HG03097 (cell line): ENCODE measurements at regions not wholly inside any gene's neighbourhood (a gene's known extent, or its start where the extent isn't known, plus 50 kb on each side); places are given as distances from the start of the nearest gene placed in this dataset.

Source experiments
- ATAC-seq: cut with Tn5 transposase; IDR thresholded peaks from one replicate; pipeline ENCODE4 v1.9.1; 2021; ENCODE audit not compliant: unreplicated experiment, low FRiP score

DNA sequence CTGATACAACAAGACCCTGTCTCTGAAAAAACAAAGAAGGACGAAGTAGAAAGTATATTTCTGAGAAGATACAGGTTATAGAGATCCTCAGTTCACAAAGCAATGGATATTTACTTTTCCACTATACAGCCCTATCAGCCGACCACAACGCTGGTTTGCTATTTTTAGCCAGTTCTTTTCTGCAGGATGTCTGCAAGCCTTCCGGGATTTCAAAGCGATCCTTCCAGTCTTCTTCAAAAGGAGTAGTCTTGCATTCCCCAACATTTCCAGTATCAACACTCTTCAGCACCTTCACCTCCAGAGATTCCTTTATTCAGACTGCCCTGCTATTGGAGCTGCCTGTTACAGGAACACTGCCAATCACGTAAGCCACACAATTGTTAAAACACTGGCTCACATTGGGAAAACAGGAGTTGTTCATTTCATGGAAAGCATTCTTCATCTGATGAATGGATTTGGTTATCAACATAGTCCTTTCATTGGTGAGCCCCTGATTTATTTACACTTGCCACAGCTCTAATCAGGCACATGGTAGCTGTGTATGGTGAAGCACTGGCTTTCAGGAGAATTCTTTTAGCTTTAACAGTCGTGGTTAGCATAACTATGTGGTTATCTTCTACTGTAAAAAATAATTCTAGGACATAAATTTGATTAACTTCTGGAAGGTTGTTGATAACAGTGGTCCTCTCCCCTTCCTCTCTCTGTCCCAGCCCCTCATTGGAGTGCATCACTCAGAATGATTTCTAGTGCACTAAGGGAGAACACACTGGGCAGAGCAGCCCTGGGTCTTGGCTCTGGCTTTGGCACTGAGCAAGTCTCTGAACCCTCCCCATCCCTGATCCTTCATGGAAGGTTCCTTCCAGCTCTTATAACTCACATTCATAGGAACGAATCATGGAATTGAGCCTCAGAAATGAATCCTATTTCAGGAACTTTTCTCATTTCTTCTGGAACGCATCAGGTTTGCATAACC, 109.9 kb upstream of the SORBS2 start:
- ATAC-seq = no peak

DNA sequence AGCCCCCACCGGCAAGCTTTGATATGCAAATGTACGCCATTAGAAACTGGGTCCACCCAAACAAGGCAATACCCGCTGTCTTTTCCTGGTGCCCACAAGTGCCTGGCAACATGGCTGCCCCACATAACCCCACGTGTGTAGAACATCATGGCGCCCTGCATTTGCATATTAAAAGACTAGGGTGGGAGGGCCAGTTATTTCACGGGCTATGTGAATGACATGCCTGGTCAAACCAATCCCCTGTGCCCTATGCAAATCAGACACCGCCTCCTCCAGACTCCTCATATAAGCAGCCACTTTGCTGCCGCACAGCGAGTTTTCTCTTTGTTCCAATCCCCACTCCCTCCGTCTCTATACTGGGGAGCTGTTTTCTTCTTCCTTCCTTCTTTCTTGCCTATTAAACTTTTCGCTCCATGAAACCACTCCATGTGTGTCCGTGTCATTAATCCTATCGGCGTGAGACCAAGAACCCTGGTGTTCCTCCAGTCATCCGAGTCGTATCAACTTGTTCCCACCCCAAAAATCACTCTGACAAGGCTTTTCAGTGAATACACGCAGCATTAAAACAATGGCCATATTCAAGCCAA, 112.6 kb upstream of the SORBS2 start:
- ATAC-seq = no peak

DNA sequence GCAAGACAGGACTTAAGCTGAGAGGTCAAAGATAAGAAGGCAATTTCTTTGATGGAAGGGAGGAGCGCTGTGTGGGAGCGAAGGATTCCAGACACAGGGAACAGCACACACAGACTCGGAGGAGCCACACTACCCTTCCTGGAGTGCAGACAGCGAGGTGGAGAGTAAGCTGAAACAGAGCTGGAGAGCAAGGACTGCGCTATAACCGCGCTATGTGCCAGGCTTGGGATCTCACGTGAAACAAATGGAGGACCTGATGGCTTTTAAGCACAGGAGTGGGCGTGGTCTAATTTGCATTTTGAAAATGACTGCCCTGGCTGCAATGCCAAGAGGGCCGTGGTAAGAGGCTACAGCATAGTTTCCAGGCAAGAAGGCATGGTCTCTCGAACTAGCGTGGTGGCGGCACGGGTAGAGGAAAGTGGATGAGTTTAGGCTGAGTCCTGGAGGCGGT, 113.9 kb upstream of the SORBS2 start:
- no peak for ATAC-seq

DNA sequence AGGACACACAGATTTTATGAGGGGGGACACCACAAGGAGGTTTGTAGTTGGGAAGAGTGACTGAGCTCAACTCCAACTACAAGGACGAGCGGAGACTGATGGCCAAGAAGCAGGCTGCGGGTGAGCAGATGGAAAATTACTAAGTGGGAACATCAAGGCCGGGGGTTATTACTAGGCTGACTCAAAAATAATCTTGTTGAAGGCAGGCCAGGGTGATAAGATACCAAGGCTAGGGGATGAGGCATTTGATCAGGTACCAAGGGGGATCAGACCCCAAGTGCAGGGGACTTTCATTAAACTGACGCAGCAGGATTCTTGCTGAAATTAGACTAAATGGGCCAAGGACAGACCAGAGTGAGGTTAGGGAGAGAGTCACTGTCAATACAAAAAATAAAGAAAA, 119.4 kb upstream of the SORBS2 start:
- ATAC-seq = no peak

DNA sequence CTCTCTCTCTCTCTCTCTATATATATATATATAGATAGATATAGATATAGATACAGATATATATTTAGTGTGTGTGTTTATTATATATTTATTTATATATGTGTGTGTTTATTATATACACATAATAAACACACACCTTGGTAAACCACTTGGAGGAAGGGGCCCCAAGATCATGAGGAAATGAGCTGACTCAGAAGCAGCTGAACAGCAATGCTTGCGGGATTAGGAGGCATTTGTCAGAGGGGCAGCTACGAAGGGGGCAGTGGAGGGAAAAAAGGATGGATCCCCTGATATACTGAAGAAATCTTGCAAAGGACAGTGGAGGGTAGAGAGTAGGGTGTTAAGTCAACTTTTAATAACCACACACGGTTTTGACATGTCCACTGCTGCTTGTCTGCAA, 120.0 kb upstream of the SORBS2 start:
- no peak for ATAC-seq

DNA sequence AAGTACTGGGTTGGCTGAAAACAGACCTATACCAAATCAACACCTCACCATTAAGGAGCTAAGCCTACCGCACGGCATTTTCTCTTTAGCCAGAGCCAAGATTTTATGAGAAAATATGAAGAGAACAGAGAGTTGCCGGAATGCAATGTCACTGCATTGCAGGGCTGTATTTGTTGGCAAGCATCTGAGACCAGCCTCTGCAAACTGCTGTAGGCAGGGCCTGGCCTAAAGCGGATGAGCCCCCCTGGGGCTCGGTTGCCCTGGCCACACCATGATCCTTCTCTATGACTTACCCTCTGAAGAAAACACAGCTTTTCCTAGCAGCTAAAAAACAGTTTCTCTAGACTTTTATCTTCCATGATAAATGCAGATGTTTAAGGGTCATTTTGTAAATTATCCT, 120.5 kb upstream of the SORBS2 start:
- ATAC-seq = no peak

DNA sequence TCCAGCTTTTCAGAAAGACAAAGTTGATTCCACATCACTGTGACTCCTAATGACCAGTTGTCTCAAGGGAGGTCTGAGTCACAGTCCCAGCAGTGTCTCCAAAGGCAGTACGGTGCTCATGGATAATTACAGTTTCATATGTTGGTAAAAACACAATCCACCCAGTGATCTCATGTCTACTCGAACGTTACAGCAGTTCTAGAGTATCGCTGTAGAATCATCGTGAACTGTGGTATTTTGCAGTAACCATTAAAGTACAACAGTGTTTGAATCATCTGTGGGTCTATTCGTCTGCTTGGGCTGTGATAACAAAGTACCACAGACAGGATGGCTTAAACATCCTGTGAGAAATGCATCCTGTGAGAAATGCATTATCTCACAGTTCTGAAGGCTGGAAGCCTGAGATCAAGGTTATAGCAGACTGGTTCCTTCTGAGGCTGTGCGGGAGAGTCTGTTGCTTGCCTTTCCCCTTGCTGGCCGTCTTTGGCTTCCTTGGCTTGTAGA, 121.1 kb upstream of the SORBS2 start:
- ATAC-seq = no peak

DNA sequence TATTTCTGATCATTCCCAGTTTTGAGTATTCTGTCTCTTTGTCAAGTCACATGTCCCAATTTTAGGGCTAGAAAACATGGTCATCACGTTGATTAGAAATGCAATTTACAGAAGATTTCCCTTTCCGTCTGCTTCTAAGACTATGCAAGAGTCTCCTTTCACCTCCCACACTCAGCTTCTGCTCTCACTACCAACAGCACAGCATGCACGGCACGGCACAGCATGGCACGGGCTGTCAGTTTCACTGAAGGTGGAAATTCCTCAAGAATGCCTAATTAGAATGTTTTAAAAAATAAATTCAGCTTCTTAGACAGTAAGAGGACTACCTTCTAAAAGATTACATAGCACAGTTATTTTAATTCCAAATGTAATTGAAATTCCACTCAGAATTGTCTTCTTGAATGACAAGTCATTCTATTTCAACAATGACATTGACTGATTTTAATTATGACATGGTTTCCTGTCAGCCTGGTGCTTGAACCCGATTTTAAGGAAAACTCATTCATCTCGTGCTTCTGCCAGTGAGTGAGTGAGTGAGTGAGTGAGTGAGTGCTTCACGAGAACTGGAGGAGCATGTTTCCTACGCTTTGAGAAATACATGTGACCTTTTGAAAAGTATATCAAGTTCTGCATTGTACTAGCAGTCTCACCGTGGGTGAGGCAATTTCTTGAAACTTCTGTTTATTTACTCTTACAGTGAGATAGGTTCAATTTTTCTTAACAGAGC, 124.8 kb upstream of the SORBS2 start:
- no peak for ATAC-seq

DNA sequence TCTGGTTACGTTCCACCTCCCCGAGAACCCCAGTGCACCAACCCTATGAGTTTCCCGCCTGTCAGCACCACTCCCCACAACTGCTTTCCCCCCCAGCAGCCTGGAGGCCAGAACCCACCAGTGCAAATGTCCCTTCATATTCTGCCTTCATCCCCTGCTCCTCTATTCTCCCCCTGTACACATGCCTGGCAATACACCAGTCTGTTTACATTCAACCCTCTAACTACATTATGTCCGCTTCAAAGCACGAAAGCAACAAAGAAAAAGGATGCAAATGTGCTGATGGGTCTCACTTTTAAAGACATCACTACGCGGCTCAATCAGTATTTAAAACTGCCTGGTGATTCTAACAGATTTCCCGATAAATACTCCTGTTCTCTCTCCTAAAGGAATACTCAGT, 126.7 kb upstream of the SORBS2 start:
- ATAC-seq = no peak

DNA sequence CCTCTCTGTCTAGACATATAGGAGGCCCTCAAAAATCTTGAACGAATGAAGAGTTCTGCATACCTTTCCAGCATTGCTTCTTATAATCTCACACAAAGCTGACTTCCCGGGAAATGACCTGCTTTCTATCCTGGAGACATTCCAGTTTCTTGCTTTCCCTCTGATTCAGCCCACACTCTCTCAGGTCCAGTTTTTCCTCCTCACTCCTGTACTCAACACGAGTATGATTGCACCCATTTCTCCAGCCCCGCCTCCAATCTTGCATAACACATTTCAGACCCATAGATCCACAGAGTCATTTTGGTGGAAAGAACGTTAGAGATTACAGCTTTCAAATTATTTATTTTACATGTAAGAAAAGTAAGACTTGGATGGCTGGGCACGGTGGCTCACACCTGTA, 127.5 kb upstream of the TLR3 start:
- no peak for ATAC-seq

DNA sequence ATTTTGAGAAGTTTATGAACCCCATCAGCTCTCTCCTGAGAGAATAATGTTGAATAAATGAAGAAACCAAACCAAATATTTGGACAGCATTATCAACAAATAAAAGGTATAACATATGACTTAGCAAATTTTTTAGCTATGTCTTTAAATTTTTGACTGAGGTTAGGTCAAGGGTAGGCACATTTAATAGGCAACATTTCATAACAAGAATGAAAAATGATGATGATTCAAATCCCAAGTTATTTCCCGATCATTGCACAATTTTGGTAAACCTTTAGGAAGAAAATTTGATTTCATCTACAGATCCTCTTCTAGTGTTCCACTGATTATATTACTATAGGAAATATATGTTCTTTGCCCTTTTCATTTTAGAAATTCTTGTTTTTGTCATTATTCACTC, 123.7 kb upstream of the TLR3 start:
- ATAC-seq = no peak

DNA sequence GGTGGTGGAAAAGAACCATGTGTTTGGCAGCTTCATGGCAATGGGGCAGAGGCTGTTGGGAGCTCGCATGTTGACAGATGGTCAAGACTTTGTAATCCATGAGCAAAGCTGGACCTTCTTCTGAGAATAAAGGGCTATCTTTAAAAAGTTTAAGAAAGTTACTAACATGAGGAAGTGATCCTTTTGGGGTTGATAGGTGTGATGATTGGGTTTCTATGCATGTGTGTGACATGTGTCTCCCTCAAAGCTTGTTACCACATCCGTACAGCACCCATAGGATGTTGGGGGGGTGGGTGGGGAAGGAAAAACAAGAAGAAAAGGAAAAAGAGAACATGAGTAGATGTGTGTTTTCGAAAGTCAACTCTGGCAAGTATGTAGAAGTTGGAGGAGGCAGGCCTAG, 123.0 kb upstream of the TLR3 start:
- ATAC-seq = no peak

DNA sequence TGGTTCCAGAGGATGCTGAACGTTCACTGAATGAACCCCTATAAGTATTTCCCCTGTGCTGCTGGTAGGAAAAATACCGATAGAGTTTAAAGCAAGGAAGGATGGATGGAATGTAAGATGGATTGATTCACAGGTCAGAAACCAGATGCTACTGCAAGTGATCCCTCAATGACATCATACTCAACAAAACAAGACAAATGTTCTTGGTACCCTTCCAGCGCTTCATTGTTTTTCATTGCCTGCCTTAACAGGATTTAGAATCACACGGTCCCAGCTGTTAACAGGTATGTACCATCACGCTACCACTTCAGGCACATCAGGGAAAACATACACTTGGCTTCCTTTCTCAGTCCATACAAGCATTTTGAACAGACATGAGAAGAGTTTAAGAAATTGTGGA, 118.1 kb upstream of the TLR3 start:
- no peak for ATAC-seq

DNA sequence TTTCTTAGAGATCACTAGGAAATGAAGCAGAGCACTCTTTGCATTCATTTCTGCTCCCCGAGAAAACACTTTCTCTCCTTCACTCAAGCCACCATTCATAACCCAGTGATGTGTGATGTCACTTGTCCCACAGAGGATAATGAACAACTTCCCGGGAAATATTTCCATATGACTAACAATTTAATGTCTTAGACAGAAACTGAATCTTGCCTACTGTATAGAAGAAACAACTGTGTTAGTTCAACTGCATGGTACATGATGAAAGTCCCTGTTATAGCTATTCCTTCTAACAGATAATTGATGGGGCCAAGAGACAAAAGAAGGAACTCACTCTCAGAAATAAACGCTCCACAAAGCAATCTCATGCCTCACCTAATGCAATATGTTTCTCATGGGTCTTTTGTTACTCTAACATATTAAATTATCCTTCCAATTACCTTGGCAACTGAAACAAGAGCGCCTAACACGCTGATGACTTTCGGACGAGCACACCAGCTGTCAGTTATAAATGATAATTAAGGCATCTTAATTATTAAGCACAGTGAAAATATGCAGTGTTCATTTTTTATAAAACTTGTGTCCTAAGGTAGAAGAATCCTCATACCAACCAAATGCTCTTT, 113.7 kb upstream of the TLR3 start:
- no peak for ATAC-seq

DNA sequence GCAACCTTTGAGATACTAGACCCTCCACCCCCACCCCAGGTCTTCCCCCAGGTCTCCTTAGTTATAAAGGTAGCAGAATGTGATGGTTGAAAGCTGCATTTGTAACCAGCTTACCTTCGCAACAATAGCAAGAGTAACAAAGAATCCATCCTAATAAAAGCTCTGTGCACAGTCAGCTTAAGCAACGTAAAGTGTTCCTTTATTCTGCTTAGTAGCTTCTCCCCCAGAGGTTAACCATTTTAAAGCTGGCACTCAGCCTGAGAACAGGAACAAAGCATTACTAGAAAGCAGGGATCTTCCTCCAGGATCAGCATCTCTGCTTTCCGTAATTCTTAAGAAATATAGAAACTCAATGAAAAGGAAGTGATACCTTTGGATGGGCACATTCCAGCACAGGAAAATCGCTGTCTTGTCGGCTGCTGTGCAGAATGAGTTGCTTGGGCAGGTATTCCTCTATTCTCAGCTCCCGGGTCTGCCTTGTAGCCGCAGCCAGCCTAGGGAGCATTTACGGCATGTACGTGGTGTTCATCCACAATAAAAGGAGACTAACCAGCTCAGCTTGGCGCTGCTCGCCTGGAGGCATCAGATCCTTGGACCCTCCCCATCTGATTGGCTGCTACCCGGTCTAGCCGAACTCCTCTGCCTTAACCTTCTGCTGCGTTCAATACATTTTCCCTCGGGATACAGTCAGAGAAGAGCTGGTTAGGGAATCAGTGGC, 113.0 kb upstream of the TLR3 start:
- ATAC-seq = no peak

DNA sequence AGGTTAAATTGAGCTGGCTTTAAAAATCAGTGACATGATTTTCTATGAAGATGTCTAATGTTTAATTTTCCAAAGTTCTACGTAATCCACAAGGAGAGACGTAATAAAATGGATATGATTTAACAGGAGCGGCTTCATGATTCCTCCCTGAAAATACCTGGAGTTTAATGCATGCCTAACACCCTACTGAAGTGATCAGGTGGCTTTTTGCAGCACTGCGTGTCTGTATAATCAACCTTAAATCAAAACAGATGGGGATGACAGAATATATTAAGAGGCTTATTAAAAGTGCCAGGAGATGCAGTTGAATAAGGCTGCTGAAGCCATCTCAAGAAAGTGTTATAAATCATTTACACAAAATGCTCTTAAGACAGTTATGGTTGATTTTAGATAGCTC, 112.4 kb upstream of the TLR3 start:
- no peak for ATAC-seq

DNA sequence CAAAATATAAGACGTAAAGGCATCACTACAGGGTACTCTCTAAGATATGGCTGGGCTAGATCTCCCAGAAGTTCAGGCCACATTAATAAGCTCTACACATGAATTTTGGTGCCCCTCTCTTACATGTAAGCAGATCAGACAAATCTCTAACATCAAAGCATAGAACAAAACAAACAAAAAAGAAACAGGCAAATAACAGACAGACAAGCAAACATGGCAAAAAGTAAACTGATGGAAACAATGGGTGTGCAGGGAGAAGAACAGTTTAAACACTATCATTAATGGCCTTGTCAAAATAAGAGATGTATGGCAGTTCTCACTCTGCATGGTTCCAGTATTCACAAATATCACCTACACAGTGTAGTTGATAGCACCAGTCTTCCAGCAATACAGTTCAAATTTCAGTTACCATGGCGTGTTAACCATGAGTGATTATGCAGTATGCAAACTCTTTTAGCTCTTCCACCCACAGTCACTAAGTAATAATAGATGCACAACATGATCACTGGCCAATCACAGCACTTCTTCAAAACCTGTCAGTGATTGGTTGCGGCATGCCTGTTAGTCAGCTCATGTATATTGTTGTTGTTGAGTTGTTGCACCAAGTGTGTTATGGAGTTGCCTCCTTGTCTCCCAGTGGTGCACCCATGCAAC, 110.7 kb upstream of the TLR3 start:
- no peak for ATAC-seq

DNA sequence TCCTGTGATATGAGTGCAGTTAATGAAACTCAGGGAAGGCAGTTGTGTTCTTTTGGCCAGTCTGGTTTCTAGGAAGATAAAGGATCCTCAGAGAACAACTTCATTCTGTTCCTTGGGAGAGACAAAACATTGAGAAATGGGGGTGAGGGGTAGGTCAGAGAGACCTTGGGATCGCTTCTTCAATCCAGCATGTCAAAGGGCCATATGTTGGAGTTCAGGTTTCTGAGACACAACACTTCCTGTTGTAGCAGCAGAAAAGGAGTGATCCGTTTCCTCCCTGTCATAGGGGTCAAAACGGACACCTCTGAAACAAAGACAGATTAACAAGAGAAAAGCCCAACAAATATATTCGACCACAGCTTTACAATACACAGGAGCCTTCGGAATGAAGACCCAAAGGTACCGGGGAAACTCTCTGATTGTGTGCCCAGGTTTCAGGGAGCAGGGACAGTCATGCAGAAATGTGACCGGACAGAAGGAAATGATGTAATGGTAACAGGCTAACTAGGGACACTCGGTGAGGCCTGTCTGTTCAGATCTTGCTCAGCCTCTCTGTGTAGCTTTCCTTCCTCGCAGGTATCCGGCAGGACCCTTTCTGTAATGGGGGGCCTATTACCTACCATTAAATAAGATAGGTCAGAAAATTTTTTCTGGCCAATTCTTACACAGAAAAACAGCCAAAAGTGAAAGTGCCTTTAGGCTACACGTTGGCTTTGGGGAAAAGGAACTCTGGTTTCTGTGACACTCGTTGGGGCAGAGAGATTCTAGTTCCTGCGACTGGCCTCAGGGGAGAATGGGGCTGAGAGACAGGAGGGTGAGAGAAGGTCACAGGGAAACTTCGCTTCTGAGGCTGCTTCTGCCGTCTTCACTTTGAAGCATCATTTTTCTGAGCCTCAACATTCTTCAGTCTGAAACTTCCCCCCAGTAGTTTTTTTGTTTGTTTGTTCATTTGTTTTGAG, 103.3 kb upstream of the TLR3 start:
- ATAC-seq = peak; percentile 80

DNA sequence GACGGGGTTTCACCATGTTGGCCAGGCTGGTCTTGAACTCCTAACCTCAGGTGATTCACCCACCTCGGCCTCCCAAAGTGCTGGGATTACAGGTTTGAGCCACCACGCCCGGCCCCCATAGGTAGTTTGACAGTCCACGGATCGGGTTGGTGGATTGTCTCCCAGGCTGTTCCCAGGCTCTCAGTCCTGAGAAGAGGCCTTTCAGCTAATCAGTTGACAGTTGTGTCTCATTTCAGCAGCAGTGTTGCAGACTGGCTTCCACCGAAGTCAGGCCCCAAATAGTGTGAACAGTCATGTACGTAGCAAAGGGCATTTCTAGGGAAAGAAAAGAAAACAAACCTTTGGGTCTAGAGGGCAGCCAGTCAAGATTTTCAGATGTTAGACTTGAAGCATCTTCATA, 102.4 kb upstream of the TLR3 start:
- no peak for ATAC-seq
